H1 (cell line): ENCODE measurements at regions not wholly inside any gene's neighbourhood (a gene's known extent, or its start where the extent isn't known, plus 50 kb on each side); places are given as distances from the start of the nearest gene placed in this dataset.

ENCODE experiments used
- CTCF ChIA-PET: fragments of 300-600 bp; sonication (Branson Sonifier 250); formaldehyde crosslinking; loops from one replicate; lab custom pipeline; 2021; ENCODE audit not compliant: partially characterized antibody; lab: Charles Lee
- POLR2A ChIA-PET: fragments of 300-600 bp; sonication (Branson Sonifier 250); formaldehyde crosslinking; loops from one replicate; lab custom pipeline; 2021; ENCODE audit warnings: inconsistent platforms; ENCODE audit not compliant: partially characterized antibody; lab: Charles Lee
- DNase-seq, 2 experiments: peaks; one replicate each; pipeline versions ENCODE4 v3.0.0 to v3.0.0-alpha.2; 2010 to 2022; ENCODE audit warnings: low spot score in 2 of 2, low read depth in 1 of 2, mixed read lengths in 1 of 2
- FAIRE-seq: peaks from 2 replicates; lab custom pipeline; 2011; peaks lifted over from hg19 to GRCh38; lab: Jason Lieb, UNC
- H2AFZ ChIP-seq: 2 replicates; pipeline ENCODE4 v1.8.1; 2012; ENCODE audit warnings: low read length, inconsistent platforms
- H2AK5ac ChIP-seq: 2 replicates; pipeline ENCODE4 v1.6.1; 2013; ENCODE audit warnings: low read depth, low read length
- H2BK120ac ChIP-seq: replicated peaks from 2 replicates; pipeline ENCODE3; 2013; ENCODE audit warnings: low read depth, low read length, inconsistent platforms
- H2BK12ac ChIP-seq: 2 replicates; pipeline ENCODE4 v1.6.1; 2013; ENCODE audit warnings: low read depth, low read length
- H2BK15ac ChIP-seq: 2 replicates; pipeline ENCODE4 v1.6.1; 2013; ENCODE audit warnings: low read length
- H2BK20ac ChIP-seq: 2 replicates; pipeline ENCODE4 v1.6.1; 2013; ENCODE audit warnings: low read length
- H2BK5ac ChIP-seq: 2 replicates; pipeline ENCODE4 v1.6.1; 2013; ENCODE audit warnings: low read depth, low read length
- H3K14ac ChIP-seq: 2 replicates; pipeline ENCODE4 v1.6.1; 2013; ENCODE audit warnings: inconsistent platforms; ENCODE audit not compliant: insufficient read length
- H3K18ac ChIP-seq: 2 replicates; pipeline ENCODE4 v1.6.1; 2013; ENCODE audit warnings: low read length; ENCODE audit errors: extremely low read depth
- H3K23ac ChIP-seq: 2 replicates; pipeline ENCODE4 v1.6.1; 2013; ENCODE audit warnings: inconsistent platforms; ENCODE audit not compliant: insufficient read length
- H3K23me2 ChIP-seq: 2 replicates; pipeline ENCODE4 v1.6.1; 2013; ENCODE audit warnings: low read depth, low read length
- H3K27ac ChIP-seq: 2 replicates; pipeline ENCODE4 v1.6.1; 2011; ENCODE audit warnings: low read depth, low read length, inconsistent platforms
- H3K27me3 ChIP-seq, 4 experiments: replicated peaks in 1 of 4; 1 replicate in 1 of 4; 2 replicates in 3 of 4; pipeline versions ENCODE4 v1.6.1 to v1.8.1; 2011 to 2013; ENCODE audit warnings: low read length in 3 of 4, mild to moderate bottlenecking in 3 of 4, inconsistent platforms in 2 of 4, mixed read lengths in 2 of 4, moderate library complexity in 1 of 4; ENCODE audit not compliant: control insufficient read depth in 3 of 4, insufficient read depth in 3 of 4; ENCODE audit errors: extremely low read depth in 1 of 4
- H3K36me3 ChIP-seq, 4 experiments: 2 replicates each; pipeline versions ENCODE4 v1.6.1 to v1.8.1; 2011 to 2013; ENCODE audit warnings: mild to moderate bottlenecking in 4 of 4, low read length in 3 of 4, moderate library complexity in 2 of 4, control low read depth in 1 of 4, inconsistent platforms in 1 of 4; ENCODE audit not compliant: insufficient read depth in 4 of 4, control insufficient read depth in 2 of 4
- H3K4ac ChIP-seq: replicated peaks from 2 replicates; pipeline ENCODE3; 2013; ENCODE audit warnings: low read length, low read depth, mixed read lengths, inconsistent platforms; ENCODE audit not compliant: insufficient read length
- H3K4me1 ChIP-seq, 4 experiments: replicated peaks in 1 of 4; 1 replicate in 1 of 4; 2 replicates in 3 of 4; pipeline versions ENCODE4 v1.6.1 to v1.8.1; 2011 to 2013; ENCODE audit warnings: low read length in 3 of 4, inconsistent platforms in 2 of 4, mixed read lengths in 1 of 4; ENCODE audit not compliant: insufficient read depth in 4 of 4, control insufficient read depth in 3 of 4
- H3K4me2 ChIP-seq, 2 experiments: 2 replicates each; pipeline versions ENCODE4 v1.6.1 to v1.8.1; 2011 to 2013; ENCODE audit warnings: low read depth in 2 of 2, low read length in 2 of 2, control low read depth in 1 of 2, inconsistent platforms in 1 of 2, mild to moderate bottlenecking in 1 of 2; ENCODE audit not compliant: insufficient read depth in 1 of 2
- H3K4me3 ChIP-seq, 4 experiments: fragments of 200-600, 300-600 bp in 1 of 4; sonication (generic), shearing (Covaris generic), sonication (Bioruptor Twin) in 1 of 4; 2 replicates each; pipeline versions ENCODE4 v1.5.1 to v1.8.1; 2011 to 2016; ENCODE audit warnings: low read length in 4 of 4, low read depth in 3 of 4, control low read depth in 2 of 4, inconsistent platforms in 2 of 4, mild to moderate bottlenecking in 2 of 4, mixed read lengths in 1 of 4, moderate library complexity in 1 of 4; ENCODE audit not compliant: insufficient read depth in 2 of 4; ENCODE audit errors: extremely low read depth in 1 of 4
- H3K56ac ChIP-seq: replicated peaks from 2 replicates; pipeline ENCODE3; 2013; ENCODE audit warnings: low read depth, mild to moderate bottlenecking, mixed read lengths, low read length, inconsistent platforms; ENCODE audit not compliant: insufficient read length
- H3K79me1 ChIP-seq: 2 replicates; pipeline ENCODE4 v1.6.1; 2013; ENCODE audit warnings: low read depth, low read length, control low read depth
- H3K79me2 ChIP-seq, 2 experiments: 2 replicates each; pipeline versions ENCODE4 v1.6.1 to v1.8.1; 2012 to 2013; ENCODE audit warnings: low read length in 2 of 2, mild to moderate bottlenecking in 2 of 2, inconsistent platforms in 1 of 2; ENCODE audit not compliant: insufficient read depth in 2 of 2, control insufficient read depth in 1 of 2
- H3K9ac ChIP-seq, 4 experiments: replicated peaks in 1 of 4; 1 replicate in 1 of 4; 2 replicates in 3 of 4; pipeline versions ENCODE4 v1.6.1 to v1.8.1; 2011 to 2013; ENCODE audit warnings: low read depth in 3 of 4, low read length in 3 of 4, control low read depth in 2 of 4, mild to moderate bottlenecking in 2 of 4, moderate library complexity in 2 of 4, inconsistent platforms in 1 of 4; ENCODE audit errors: extremely low read depth in 1 of 4
- H3K9me3 ChIP-seq, 2 experiments: 2 replicates each; pipeline versions ENCODE4 v1.6.1 to v1.8.1; 2012 to 2013; ENCODE audit warnings: mild to moderate bottlenecking in 2 of 2, moderate library complexity in 2 of 2, control low read depth in 1 of 2, inconsistent platforms in 1 of 2, low read depth in 1 of 2, low read length in 1 of 2, mixed read lengths in 1 of 2; ENCODE audit not compliant: insufficient read depth in 2 of 2
- H4K20me1 ChIP-seq, 2 experiments: replicated peaks in 1 of 2; 2 replicates each; pipeline versions ENCODE3 to v1.8.1; 2011 to 2013; ENCODE audit warnings: inconsistent platforms in 2 of 2, low read length in 2 of 2, mild to moderate bottlenecking in 1 of 2; ENCODE audit not compliant: insufficient read depth in 2 of 2, control insufficient read depth in 1 of 2
- H4K5ac ChIP-seq: 2 replicates; pipeline ENCODE4 v1.6.1; 2013; ENCODE audit warnings: low read length, low read depth, mixed read lengths, inconsistent platforms; ENCODE audit not compliant: insufficient read length
- H4K8ac ChIP-seq: 2 replicates; pipeline ENCODE4 v1.8.0; 2013; ENCODE audit warnings: mild to moderate bottlenecking, moderate library complexity, low read length, inconsistent platforms; ENCODE audit not compliant: insufficient read depth; ENCODE audit errors: extremely low read depth
- H4K91ac ChIP-seq: replicated peaks from 2 replicates; pipeline ENCODE3; 2013; ENCODE audit warnings: low read length, mixed read lengths, inconsistent platforms; ENCODE audit not compliant: insufficient read length
- RFX5 ChIP-seq: IDR thresholded peaks from 2 replicates; pipeline ENCODE4 v1.6.1; 2011; ENCODE audit warnings: low read depth, low read length, improper control_type of control experiment, borderline replicate concordance
- SIRT6 ChIP-seq: IDR thresholded peaks from one replicate; pipeline ENCODE4 v1.7.1; 2012; ENCODE audit warnings: low read length, inconsistent platforms
- YY1 ChIP-seq: IDR thresholded peaks from 2 replicates; pipeline ENCODE4 v1.6.1; 2011; ENCODE audit warnings: low read depth, mild to moderate bottlenecking, low read length
- WGBS, 2 experiments: shearing (Covaris generic) in 1 of 2; methylation state at CpG; one replicate each; pipeline versions ENCODE4 v1.1.6 to v1.1.7; 2013 to 2015; ENCODE audit warnings: low lambda C conversion rate in 2 of 2, mixed read lengths in 2 of 2, inconsistent platforms in 1 of 2, low coverage in 1 of 2, missing lambda C conversion rate in 1 of 2; ENCODE audit not compliant: insufficient replicate concordance in 2 of 2, insufficient coverage in 1 of 2, insufficient read length in 1 of 2; ENCODE audit errors: extremely low coverage in 1 of 2, missing lambda C conversion rate in 1 of 2; 5-methylcytosine and 5-hydroxymethylcytosine counted together

DNA sequence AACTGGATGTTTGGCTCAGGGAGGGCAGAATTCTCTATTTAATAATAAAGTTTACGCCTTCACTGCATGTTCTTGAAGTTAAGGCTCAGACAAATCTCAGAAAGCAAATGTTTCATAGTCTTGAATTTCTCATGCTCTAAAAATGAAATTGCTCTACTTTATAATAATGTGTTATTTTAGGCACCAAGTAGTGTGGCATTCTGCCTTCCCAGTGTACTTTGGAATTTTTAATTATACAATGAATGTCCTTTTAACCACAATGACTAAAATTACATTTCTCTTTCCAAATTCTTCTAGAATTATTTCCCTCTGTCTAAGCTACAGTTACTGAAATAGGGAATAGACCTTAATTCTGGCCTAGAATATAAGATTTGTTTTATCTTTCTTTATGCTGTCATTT, 97.9 kb upstream of the PDE5A start:
- no peak overlapping the region for H3K56ac ChIP-seq
- no peak overlapping the region for H3K23ac ChIP-seq
- no peaks in the 10 kb centered on the region for H3K27me3 ChIP-seq
- ChIA-PET CTCF (no interaction called here), POLR2A (no interaction called here)
- H3K36me3 ChIP-seq: no peaks in the 10 kb centered on the region; a peak in 1 of 8 replicates
- no peak overlapping the region for H3K9ac ChIP-seq
- peaks cover 0 to 4% (median under 1%) of the 10 kb centered on the region in 4 experiments; a peak in 4 of 7 replicates for H3K4me1 ChIP-seq
- H3K18ac ChIP-seq: no peak overlapping the region
- H4K5ac ChIP-seq: no peak overlapping the region
- no peak overlapping the region for H3K4me3 ChIP-seq
- H2BK15ac ChIP-seq: no peak overlapping the region
- H3K4me2 ChIP-seq: no peak overlapping the region
- H3K79me2 ChIP-seq: no peaks in the 10 kb centered on the region
- no peak overlapping the region for H2AK5ac ChIP-seq
- H3K4ac ChIP-seq: no peak overlapping the region
- H4K20me1 ChIP-seq: no peaks in the 10 kb centered on the region
- WGBS, 2 experiments: 100% methylated on average over 1 of the region's 1 CpG; no CpG with 5 or more reads in 1 of the 2 experiments
- H2BK120ac ChIP-seq: no peak overlapping the region
- H3K23me2 ChIP-seq: no peaks in the 10 kb centered on the region
- H3K9me3 ChIP-seq: no peaks in the 10 kb centered on the region
- no peak for FAIRE-seq
- H3K79me1 ChIP-seq: no peaks in the 10 kb centered on the region
- H2AFZ ChIP-seq: 0 out of 2 replicates have a peak overlapping the region, but pooled peaks have one; percentile 45
- no peak overlapping the region for H4K91ac ChIP-seq
- no peak overlapping the region for H4K8ac ChIP-seq
- no peak for DNase-seq
- no peak overlapping the region for H2BK5ac ChIP-seq
- H2BK12ac ChIP-seq: no peak overlapping the region
- H2BK20ac ChIP-seq: no peak overlapping the region
- H3K27ac ChIP-seq: no peak overlapping the region
- no peak overlapping the region for H3K14ac ChIP-seq
- TF ChIP-seq SIRT6: no peak
- TF ChIP-seq RFX5: no peak
- TF ChIP-seq YY1: no peak
